ENCODE measurements at regions not wholly inside any gene's neighbourhood (a gene's known extent, or its start where the extent isn't known, plus 50 kb on each side); places are given as distances from the start of the nearest gene placed in this dataset.

DNA sequence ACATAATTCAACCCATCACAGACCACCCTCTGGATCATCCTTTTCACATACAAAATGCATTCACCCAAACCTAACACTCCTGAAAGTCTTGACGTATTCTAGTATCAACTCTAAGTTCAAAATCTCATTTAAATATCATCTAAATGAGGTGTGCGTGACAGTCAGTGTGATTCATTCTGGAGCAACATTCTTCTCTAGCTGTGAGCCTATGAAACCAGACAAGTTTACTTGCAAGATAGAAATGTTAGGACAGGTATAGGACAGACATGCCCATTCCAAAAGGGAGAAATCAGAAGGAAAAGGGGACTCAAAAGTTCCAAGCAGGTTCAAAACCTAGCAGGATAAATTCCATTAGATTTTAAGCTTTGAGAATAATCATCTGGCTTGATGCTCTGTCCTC lies 329.7 kb downstream of the CD83 start:
- 63% methylated on average over 2 of the region's 2 CpGs for WGBS (ENCODE audit: low lambda C conversion rate)
- no peaks in the 10 kb centered on the region for H3F3A ChIP-seq (replicated peaks; ENCODE audit: insufficient read depth)
- CTCF ChIA-PET = interaction anchor here (0.8 kb wide), 1 partner anchor 8 kb away, joined by 3 read pairs; no protein-coding TSS in a partner anchor

DNA sequence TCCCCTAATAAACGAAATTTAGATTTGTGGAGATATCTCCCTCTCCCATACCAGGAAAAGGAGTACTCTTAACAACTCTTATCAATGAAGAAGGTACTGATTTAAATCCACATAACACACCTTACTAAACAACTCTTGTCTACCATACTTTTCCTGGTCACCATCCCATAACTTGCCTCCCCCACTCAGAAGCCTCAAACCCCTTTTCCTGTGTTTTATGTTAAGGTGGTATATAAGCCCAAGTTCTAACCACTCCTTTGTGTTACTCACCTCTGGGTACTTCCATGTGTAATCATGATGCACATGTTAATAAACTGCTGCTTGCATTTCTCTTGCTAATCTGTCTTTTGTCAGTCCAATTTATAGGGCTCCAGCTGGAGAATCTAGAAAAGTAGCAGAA lies 330.7 kb downstream of the CD83 start:
- Histone ChIP-seq H3K9me2 (no peaks in the 10 kb centered on the region), H3K9ac (no peak overlapping the region)
- POLR2A ChIA-PET = no interaction called here

More for the DNA sequence above, 329.7 kb downstream of the CD83 start:
- Histone ChIP-seq H3K4me3 (ENCODE audit: low read depth in 2 of 2, low read length in 1 of 2) (no peak overlapping the region), H3K27ac (ENCODE audit: low read depth in 2 of 2, low read length in 1 of 2) (no peak overlapping the region), H3K9me2 (no peaks in the 10 kb centered on the region), H4K20me1 (ENCODE audit: insufficient read depth) (no peaks in the 10 kb centered on the region), H2AFZ (ENCODE audit: low read depth) (no peak overlapping the region), H3K9ac (no peak overlapping the region), H3K79me2 (ENCODE audit: insufficient read depth) (no peaks in the 10 kb centered on the region), H3K9me3 (no peaks in the 10 kb centered on the region), H3K27me3 (ENCODE audit: insufficient read depth) (no peaks in the 10 kb centered on the region), H3K4me2 (no peak overlapping the region), H3K4me1 (ENCODE audit: control insufficient read depth in 1 of 2, insufficient read depth in 2 of 2, low read depth in 1 of 2, low read length in 1 of 2) (peaks cover 0 to 4% of the 10 kb centered on the region in 2 experiments; a peak in 1 of 4 replicates), H3K36me3 (replicated peaks in 1 of 2; ENCODE audit: control insufficient read depth in 1 of 2, insufficient read depth in 2 of 2, low read length in 1 of 2) (no peaks in the 10 kb centered on the region)
- no peak for TF ChIP-seq TAF1 (IDR thresholded peaks at IDR 0.05; ENCODE audit: borderline replicate concordance, low read depth, low read length)
- no peak for TF ChIP-seq TCF12 (IDR thresholded peaks at IDR 0.05)
- TF ChIP-seq, protein P1, sequence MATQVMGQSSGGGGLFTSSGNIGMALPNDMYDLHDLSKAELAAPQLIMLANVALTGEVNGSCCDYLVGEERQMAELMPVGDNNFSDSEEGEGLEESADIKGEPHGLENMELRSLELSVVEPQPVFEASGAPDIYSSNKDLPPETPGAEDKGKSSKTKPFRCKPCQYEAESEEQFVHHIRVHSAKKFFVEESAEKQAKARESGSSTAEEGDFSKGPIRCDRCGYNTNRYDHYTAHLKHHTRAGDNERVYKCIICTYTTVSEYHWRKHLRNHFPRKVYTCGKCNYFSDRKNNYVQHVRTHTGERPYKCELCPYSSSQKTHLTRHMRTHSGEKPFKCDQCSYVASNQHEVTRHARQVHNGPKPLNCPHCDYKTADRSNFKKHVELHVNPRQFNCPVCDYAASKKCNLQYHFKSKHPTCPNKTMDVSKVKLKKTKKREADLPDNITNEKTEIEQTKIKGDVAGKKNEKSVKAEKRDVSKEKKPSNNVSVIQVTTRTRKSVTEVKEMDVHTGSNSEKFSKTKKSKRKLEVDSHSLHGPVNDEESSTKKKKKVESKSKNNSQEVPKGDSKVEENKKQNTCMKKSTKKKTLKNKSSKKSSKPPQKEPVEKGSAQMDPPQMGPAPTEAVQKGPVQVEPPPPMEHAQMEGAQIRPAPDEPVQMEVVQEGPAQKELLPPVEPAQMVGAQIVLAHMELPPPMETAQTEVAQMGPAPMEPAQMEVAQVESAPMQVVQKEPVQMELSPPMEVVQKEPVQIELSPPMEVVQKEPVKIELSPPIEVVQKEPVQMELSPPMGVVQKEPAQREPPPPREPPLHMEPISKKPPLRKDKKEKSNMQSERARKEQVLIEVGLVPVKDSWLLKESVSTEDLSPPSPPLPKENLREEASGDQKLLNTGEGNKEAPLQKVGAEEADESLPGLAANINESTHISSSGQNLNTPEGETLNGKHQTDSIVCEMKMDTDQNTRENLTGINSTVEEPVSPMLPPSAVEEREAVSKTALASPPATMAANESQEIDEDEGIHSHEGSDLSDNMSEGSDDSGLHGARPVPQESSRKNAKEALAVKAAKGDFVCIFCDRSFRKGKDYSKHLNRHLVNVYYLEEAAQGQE (IDR thresholded peaks at IDR 0.05; ENCODE audit: low read depth, low read length) = no peak
- no peak for TF ChIP-seq POLR2AphosphoS5 (IDR thresholded peaks at IDR 0.05; ENCODE audit: low read depth, low read length)
- TF ChIP-seq NRF1 (IDR thresholded peaks at IDR 0.05; ENCODE audit: low read depth, low read length) = no peak
- TF ChIP-seq GATA2 (CRISPR knock-in tag; IDR thresholded peaks at IDR 0.05) = no peak
- TF ChIP-seq TEAD4 (IDR thresholded peaks at IDR 0.05; ENCODE audit: borderline replicate concordance, insufficient read depth) = no peak
- no peak for TF ChIP-seq RXRA (IDR thresholded peaks at IDR 0.05; ENCODE audit: borderline replicate concordance, low read depth)
- no peak for TF ChIP-seq JUND (IDR thresholded peaks at IDR 0.05)
- no peak for TF ChIP-seq NFIC (IDR thresholded peaks at IDR 0.05; ENCODE audit: borderline replicate concordance)
- no peak for DNase-seq
- POLR2A ChIA-PET = no interaction called here

More for the DNA sequence above, 330.7 kb downstream of the CD83 start:
- Histone ChIP-seq H3K4me3 (ENCODE audit: low read depth in 2 of 2, low read length in 1 of 2) (no peak overlapping the region), H3K4me1 (ENCODE audit: control insufficient read depth in 1 of 2, insufficient read depth in 2 of 2, low read depth in 1 of 2, low read length in 1 of 2) (peaks cover 0 to 4% of the 10 kb centered on the region in 2 experiments; a peak in 1 of 4 replicates), H3K27me3 (ENCODE audit: insufficient read depth) (no peaks in the 10 kb centered on the region), H3K27ac (ENCODE audit: low read depth in 2 of 2, low read length in 1 of 2) (no peak overlapping the region), H3K9me3 (no peaks in the 10 kb centered on the region), H3K79me2 (ENCODE audit: insufficient read depth) (no peaks in the 10 kb centered on the region), H3F3A (replicated peaks; ENCODE audit: insufficient read depth) (no peaks in the 10 kb centered on the region), H2AFZ (ENCODE audit: low read depth) (no peak overlapping the region), H3K36me3 (replicated peaks in 1 of 2; ENCODE audit: control insufficient read depth in 1 of 2, insufficient read depth in 2 of 2, low read length in 1 of 2) (no peaks in the 10 kb centered on the region), H4K20me1 (ENCODE audit: insufficient read depth) (no peaks in the 10 kb centered on the region), H3K4me2 (no peak overlapping the region)
- no peak for DNase-seq
- 0% methylated on average over 1 of the region's 1 CpG for WGBS (ENCODE audit: low lambda C conversion rate)
- CTCF ChIA-PET = no interaction called here
- TF ChIP-seq SIN3A (IDR thresholded peaks at IDR 0.05; ENCODE audit: borderline replicate concordance, low read depth, low read length) = no peak
- no peak for TF ChIP-seq TEAD4 (IDR thresholded peaks at IDR 0.05; ENCODE audit: borderline replicate concordance, insufficient read depth)
- no peak for TF ChIP-seq GATA2 (CRISPR knock-in tag; IDR thresholded peaks at IDR 0.05)
- no peak for TF ChIP-seq TCF12 (IDR thresholded peaks at IDR 0.05)
- no peak for TF ChIP-seq ELF1 (IDR thresholded peaks at IDR 0.05)
- TF ChIP-seq YY1 (IDR thresholded peaks at IDR 0.05; ENCODE audit: low read depth) = no peak
- no peak for TF ChIP-seq SMC3 (IDR thresholded peaks at IDR 0.05; ENCODE audit: low read depth, low read length)
- no peak for TF ChIP-seq EZH2phosphoT487 (IDR thresholded peaks at IDR 0.05; ENCODE audit: borderline replicate concordance, low read depth)
- TF ChIP-seq, protein P2, sequence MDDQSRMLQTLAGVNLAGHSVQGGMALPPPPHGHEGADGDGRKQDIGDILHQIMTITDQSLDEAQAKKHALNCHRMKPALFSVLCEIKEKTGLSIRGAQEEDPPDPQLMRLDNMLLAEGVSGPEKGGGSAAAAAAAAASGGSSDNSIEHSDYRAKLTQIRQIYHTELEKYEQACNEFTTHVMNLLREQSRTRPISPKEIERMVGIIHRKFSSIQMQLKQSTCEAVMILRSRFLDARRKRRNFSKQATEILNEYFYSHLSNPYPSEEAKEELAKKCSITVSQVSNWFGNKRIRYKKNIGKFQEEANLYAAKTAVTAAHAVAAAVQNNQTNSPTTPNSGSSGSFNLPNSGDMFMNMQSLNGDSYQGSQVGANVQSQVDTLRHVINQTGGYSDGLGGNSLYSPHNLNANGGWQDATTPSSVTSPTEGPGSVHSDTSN (IDR thresholded peaks at IDR 0.05) = no peak
- TF ChIP-seq JUND (IDR thresholded peaks at IDR 0.05) = no peak

All from SK-N-SH (cell line).